Chondrocyte (in vitro differentiated cells): ENCODE measurements at regions not wholly inside any gene's neighbourhood (a gene's known extent, or its start where the extent isn't known, plus 50 kb on each side); places are given as distances from the start of the nearest gene placed in this dataset.
"Not testable (repeated sequence)": the region's sequence is repeated elsewhere in the genome, so short reads cannot be mapped to it uniquely, and the experiment has no call there.

Source experiments
- DNase-seq: peaks from one replicate; pipeline ENCODE4 v3.0.0; 2021; ENCODE audit warnings: mixed read lengths, low spot score
- H3K27ac Mint-ChIP-seq: one replicate; pipeline ENCODE4 v1.8.0; 2021; ENCODE audit warnings: mild to moderate bottlenecking, moderate library complexity, mixed read lengths; ENCODE audit not compliant: unreplicated experiment
- H3K27me3 Mint-ChIP-seq: 2 replicates; pipeline ENCODE4 v1.8.0; 2021; ENCODE audit warnings: low read depth, mixed read lengths
- H3K36me3 Mint-ChIP-seq: 2 replicates; pipeline ENCODE4 v1.8.0; 2021; ENCODE audit warnings: low read depth, mixed read lengths
- H3K4me1 Mint-ChIP-seq: 2 replicates; pipeline ENCODE4 v1.8.0; 2021; ENCODE audit warnings: low read depth, mild to moderate bottlenecking, mixed read lengths
- H3K4me3 Mint-ChIP-seq: one replicate; pipeline ENCODE4 v1.8.0; 2021; ENCODE audit warnings: mild to moderate bottlenecking, moderate library complexity, mixed read lengths; ENCODE audit not compliant: unreplicated experiment
- H3K9me3 Mint-ChIP-seq: 2 replicates; pipeline ENCODE4 v1.8.0; 2021; ENCODE audit warnings: low read depth, mixed read lengths
- TF ChIP-seq, protein P1 (sequence below): fragments of 200-600 bp; sonication (generic); IDR thresholded peaks from 2 replicates; pipeline ENCODE4 v1.5.0; 2021; ENCODE audit warnings: antibody characterized with exemption, mild to moderate bottlenecking, moderate library complexity

DNA sequence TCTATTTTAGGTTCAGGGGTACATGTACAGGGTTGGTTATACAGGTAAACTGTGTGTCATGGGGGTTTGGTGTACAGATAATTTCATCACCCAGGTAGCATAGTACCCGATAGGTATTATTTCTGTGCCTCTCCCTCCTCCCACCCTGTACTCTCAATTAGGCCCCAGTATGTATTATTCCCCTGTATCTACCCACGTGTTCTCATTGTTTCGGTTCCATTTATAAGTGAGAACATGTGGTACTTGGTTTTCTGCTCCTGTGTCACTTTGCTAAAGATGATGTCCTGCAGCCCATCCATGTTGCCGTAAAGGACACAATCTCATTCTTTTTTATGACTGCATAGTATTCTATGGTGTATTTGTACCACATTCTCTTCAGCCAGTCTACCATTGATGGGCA lies 96.8 kb upstream of the SLC24A2 start:
- Mint-ChIP-seq H3K27me3 (peaks cover 2% of the 10 kb centered on the region), H3K27ac (no peak overlapping the region), H3K36me3 (no peaks in the 10 kb centered on the region), H3K9me3 (peaks cover 3% of the 10 kb centered on the region), H3K4me1 (no peaks in the 10 kb centered on the region), H3K4me3 (no peak overlapping the region)
- TF ChIP-seq, protein P1, sequence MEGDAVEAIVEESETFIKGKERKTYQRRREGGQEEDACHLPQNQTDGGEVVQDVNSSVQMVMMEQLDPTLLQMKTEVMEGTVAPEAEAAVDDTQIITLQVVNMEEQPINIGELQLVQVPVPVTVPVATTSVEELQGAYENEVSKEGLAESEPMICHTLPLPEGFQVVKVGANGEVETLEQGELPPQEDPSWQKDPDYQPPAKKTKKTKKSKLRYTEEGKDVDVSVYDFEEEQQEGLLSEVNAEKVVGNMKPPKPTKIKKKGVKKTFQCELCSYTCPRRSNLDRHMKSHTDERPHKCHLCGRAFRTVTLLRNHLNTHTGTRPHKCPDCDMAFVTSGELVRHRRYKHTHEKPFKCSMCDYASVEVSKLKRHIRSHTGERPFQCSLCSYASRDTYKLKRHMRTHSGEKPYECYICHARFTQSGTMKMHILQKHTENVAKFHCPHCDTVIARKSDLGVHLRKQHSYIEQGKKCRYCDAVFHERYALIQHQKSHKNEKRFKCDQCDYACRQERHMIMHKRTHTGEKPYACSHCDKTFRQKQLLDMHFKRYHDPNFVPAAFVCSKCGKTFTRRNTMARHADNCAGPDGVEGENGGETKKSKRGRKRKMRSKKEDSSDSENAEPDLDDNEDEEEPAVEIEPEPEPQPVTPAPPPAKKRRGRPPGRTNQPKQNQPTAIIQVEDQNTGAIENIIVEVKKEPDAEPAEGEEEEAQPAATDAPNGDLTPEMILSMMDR = no peak
- DNase-seq = no peak

- TF ChIP-seq, protein P1 = no peak
- Mint-ChIP-seq H3K36me3 (no peaks in the 10 kb centered on the region), H3K4me1 (peaks cover 11% of the 10 kb centered on the region), H3K4me3 (no peak overlapping the region), H3K27me3 (peaks cover 4% of the 10 kb centered on the region), H3K27ac (no peak overlapping the region), H3K9me3 (peaks cover 3% of the 10 kb centered on the region)
- no peak for DNase-seq
Measured at GRCh38 chr9:19879062-19879461, 90.2 kb upstream of the SLC24A2 start.

DNA sequence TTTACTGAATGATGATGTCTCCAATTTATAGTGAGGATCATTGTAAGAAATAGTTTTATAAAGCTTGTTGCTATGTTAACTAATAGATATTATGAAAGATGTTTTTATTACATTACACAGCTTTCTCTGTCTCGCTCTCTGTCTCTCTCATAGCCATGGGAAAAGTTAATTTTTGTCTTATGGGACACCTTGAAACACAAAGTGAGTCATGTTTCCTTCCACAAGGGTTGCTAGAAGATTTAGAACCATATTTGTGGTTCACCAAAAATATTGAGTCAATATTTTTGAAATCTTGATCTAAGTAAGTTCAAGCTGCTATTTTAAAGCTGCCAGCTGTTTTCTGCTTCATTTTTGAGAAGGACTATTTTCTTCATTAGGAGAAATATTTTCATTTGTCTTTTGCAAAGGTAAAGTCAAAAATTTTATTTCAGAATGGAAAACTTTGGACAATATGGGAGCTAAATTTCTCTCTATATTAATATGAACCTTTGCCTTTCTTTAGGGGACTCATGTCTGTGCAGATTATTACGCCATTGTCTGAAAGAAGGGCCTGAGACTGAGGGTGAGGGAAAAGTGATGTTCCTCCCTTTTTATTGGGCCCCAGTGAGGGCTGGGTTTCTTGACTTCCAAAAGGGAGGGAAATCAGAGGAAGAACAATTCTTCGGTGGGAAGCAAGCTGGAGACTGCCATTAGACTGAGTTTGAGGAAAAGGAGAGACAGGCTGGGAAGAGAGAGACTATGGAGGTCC lies 87.9 kb upstream of the SLC24A2 start:
- no peak for DNase-seq
- no peaks in the 10 kb centered on the region for H3K36me3 Mint-ChIP-seq
- H3K27me3 Mint-ChIP-seq = peaks cover 6% of the 10 kb centered on the region
- TF ChIP-seq, protein P1 = no peak
- peaks cover 3% of the 10 kb centered on the region for H3K9me3 Mint-ChIP-seq
- peak overlapping the region; percentile 70 for H3K27ac Mint-ChIP-seq
- peaks cover 11% of the 10 kb centered on the region for H3K4me1 Mint-ChIP-seq
- no peak overlapping the region for H3K4me3 Mint-ChIP-seq

GRCh38 chr9:19875291-19875920 lies 86.6 kb upstream of the SLC24A2 start:
- Mint-ChIP-seq H3K9me3 (peaks cover 12% of the 10 kb centered on the region), H3K4me1 (peaks cover 11% of the 10 kb centered on the region), H3K27me3 (peaks cover 6% of the 10 kb centered on the region), H3K36me3 (no peaks in the 10 kb centered on the region), H3K4me3 (no peak overlapping the region), H3K27ac (no peak overlapping the region)
- TF ChIP-seq, protein P1 = no peak
- DNase-seq = no peak

DNA sequence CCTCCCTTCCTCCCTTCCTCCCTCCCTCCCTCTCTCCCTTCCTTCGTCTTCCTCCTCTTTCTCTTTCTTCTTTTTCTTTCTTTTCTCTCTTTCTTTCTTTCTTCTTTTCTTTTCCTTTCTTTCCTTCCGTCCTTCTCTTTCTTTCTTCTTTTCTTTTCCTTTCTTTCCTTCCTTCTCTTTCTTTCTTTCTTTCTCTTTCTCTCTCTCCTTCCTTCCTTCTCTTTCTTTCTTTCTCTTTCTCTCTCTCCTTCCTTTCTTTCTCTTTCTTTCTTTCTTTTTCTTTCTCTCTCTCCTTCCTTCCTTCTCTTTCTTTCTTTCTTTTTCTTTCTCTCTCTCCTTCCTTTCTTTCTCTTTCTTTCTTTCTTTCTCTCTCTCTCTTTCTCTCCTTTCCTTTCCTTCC lies 84.4 kb upstream of the SLC24A2 start:
- not testable (repeated sequence) for H3K36me3 Mint-ChIP-seq, H3K27ac Mint-ChIP-seq, H3K27me3 Mint-ChIP-seq, H3K4me3 Mint-ChIP-seq, DNase-seq
- peaks cover 12% of the 10 kb centered on the region for H3K9me3 Mint-ChIP-seq
- peaks cover 11% of the 10 kb centered on the region for H3K4me1 Mint-ChIP-seq
